Liver (tissue), 3 donors: ENCODE measurements at regions not wholly inside any gene's neighbourhood (a gene's known extent, or its start where the extent isn't known, plus 50 kb on each side); places are given as distances from the start of the nearest gene placed in this dataset.

ENCODE experiments used
- EGR1 ChIP-seq, 2 donors: IDR thresholded peaks; 2 replicates each; pipeline ENCODE4 v1.6.1; 2016 to 2018; ENCODE audit warnings: antibody characterized with exemption in 2 of 2, low read depth in 2 of 2
- GABPA ChIP-seq, 2 donors: IDR thresholded peaks in 1 of 2; conservative IDR thresholded peaks in 1 of 2; 2 replicates each; pipeline ENCODE4 v1.6.1; 2016; ENCODE audit warnings: antibody characterized with exemption in 2 of 2, mild to moderate bottlenecking in 1 of 2, moderate library complexity in 1 of 2
- HNF4G ChIP-seq: IDR thresholded peaks from 2 replicates; pipeline ENCODE4 v1.6.1; 2016; ENCODE audit warnings: antibody characterized with exemption
- JUND ChIP-seq, 2 donors: IDR thresholded peaks; 2 replicates each; pipeline ENCODE4 v1.6.1; 2016; ENCODE audit warnings: antibody characterized with exemption in 2 of 2
- RAD21 ChIP-seq, 2 donors: IDR thresholded peaks; 2 replicates each; pipeline ENCODE4 v1.6.1; 2016; ENCODE audit warnings: antibody characterized with exemption in 2 of 2, mild to moderate bottlenecking in 2 of 2
- RXRA ChIP-seq, 2 donors: IDR thresholded peaks; 2 replicates each; pipeline ENCODE4 v1.6.1; 2017 to 2018; ENCODE audit warnings: antibody characterized with exemption in 2 of 2, mild to moderate bottlenecking in 1 of 2
- SP1 ChIP-seq: IDR thresholded peaks from 2 replicates; pipeline ENCODE4 v1.6.1; 2018; ENCODE audit warnings: antibody characterized with exemption, mild to moderate bottlenecking
- TAF1 ChIP-seq: conservative IDR thresholded peaks from 2 replicates; pipeline ENCODE4 v1.6.1; 2016; ENCODE audit warnings: antibody characterized with exemption, mild to moderate bottlenecking
- YY1 ChIP-seq: IDR thresholded peaks from 2 replicates; pipeline ENCODE4 v1.6.1; 2016; ENCODE audit warnings: antibody characterized with exemption, mild to moderate bottlenecking
- TF ChIP-seq, protein P1 (sequence below): fragments of 150-350 bp; IDR thresholded peaks from 2 replicates; pipeline ENCODE4 v1.5.1; 2017; ENCODE audit warnings: improper control_type of control experiment, low read depth, low read length; ENCODE audit not compliant: missing input control
- TF ChIP-seq, protein P2 (sequence below): IDR thresholded peaks from 2 replicates; pipeline ENCODE4 v1.6.1; 2016; ENCODE audit warnings: antibody characterized with exemption
- TF ChIP-seq, protein P3 (sequence below): IDR thresholded peaks from 2 replicates; pipeline ENCODE4 v1.6.1; 2016; ENCODE audit warnings: antibody characterized with exemption, mild to moderate bottlenecking
- TF ChIP-seq, protein P4 (sequence below): IDR thresholded peaks from 2 replicates; pipeline ENCODE4 v1.6.1; 2016; ENCODE audit warnings: antibody characterized with exemption
- TF ChIP-seq, protein P5 (sequence below): IDR thresholded peaks from 2 replicates; pipeline ENCODE4 v1.6.1; 2016; ENCODE audit warnings: antibody characterized with exemption
- donor health status: healthy.
- donor health status: healthy.

DNA sequence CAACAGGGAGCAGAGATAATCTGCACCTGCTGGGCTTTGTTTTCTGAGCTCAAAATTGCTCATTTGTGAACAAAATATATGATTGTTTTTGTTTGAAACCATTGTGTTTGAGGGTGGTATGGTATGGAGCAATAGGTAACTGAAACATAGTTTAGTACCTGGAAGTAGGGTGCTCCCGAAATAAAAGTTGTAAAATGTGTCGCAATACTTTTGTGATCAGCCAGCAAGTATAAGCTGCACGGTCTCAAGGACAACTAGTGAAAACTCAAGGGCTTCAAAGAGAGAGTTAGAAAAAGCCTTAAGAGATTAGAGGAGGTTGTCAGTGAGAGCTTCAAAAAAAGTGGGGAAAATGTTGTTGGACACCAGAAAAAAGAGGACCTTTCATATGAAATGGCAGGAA is 579.8 kb upstream of the POU3F2 start:
- TF ChIP-seq, protein P1, sequence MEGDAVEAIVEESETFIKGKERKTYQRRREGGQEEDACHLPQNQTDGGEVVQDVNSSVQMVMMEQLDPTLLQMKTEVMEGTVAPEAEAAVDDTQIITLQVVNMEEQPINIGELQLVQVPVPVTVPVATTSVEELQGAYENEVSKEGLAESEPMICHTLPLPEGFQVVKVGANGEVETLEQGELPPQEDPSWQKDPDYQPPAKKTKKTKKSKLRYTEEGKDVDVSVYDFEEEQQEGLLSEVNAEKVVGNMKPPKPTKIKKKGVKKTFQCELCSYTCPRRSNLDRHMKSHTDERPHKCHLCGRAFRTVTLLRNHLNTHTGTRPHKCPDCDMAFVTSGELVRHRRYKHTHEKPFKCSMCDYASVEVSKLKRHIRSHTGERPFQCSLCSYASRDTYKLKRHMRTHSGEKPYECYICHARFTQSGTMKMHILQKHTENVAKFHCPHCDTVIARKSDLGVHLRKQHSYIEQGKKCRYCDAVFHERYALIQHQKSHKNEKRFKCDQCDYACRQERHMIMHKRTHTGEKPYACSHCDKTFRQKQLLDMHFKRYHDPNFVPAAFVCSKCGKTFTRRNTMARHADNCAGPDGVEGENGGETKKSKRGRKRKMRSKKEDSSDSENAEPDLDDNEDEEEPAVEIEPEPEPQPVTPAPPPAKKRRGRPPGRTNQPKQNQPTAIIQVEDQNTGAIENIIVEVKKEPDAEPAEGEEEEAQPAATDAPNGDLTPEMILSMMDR, result no peak
- TF ChIP-seq TAF1, result no peak
- no peak for TF ChIP-seq RAD21 (IDR thresholded peaks at IDR 0.05)
- TF ChIP-seq, protein P2, sequence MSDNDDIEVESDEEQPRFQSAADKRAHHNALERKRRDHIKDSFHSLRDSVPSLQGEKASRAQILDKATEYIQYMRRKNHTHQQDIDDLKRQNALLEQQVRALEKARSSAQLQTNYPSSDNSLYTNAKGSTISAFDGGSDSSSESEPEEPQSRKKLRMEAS, result no peak
- TF ChIP-seq, protein P3, sequence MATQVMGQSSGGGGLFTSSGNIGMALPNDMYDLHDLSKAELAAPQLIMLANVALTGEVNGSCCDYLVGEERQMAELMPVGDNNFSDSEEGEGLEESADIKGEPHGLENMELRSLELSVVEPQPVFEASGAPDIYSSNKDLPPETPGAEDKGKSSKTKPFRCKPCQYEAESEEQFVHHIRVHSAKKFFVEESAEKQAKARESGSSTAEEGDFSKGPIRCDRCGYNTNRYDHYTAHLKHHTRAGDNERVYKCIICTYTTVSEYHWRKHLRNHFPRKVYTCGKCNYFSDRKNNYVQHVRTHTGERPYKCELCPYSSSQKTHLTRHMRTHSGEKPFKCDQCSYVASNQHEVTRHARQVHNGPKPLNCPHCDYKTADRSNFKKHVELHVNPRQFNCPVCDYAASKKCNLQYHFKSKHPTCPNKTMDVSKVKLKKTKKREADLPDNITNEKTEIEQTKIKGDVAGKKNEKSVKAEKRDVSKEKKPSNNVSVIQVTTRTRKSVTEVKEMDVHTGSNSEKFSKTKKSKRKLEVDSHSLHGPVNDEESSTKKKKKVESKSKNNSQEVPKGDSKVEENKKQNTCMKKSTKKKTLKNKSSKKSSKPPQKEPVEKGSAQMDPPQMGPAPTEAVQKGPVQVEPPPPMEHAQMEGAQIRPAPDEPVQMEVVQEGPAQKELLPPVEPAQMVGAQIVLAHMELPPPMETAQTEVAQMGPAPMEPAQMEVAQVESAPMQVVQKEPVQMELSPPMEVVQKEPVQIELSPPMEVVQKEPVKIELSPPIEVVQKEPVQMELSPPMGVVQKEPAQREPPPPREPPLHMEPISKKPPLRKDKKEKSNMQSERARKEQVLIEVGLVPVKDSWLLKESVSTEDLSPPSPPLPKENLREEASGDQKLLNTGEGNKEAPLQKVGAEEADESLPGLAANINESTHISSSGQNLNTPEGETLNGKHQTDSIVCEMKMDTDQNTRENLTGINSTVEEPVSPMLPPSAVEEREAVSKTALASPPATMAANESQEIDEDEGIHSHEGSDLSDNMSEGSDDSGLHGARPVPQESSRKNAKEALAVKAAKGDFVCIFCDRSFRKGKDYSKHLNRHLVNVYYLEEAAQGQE, result no peak
- TF ChIP-seq HNF4G, result no peak
- TF ChIP-seq GABPA (IDR thresholded peaks at IDR 0.05 in 1 of 2, conservative IDR thresholded peaks at IDR 0.05 in 1 of 2), result no peak
- TF ChIP-seq, protein P4, sequence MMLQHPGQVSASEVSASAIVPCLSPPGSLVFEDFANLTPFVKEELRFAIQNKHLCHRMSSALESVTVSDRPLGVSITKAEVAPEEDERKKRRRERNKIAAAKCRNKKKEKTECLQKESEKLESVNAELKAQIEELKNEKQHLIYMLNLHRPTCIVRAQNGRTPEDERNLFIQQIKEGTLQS, result no peak
- TF ChIP-seq, protein P5, sequence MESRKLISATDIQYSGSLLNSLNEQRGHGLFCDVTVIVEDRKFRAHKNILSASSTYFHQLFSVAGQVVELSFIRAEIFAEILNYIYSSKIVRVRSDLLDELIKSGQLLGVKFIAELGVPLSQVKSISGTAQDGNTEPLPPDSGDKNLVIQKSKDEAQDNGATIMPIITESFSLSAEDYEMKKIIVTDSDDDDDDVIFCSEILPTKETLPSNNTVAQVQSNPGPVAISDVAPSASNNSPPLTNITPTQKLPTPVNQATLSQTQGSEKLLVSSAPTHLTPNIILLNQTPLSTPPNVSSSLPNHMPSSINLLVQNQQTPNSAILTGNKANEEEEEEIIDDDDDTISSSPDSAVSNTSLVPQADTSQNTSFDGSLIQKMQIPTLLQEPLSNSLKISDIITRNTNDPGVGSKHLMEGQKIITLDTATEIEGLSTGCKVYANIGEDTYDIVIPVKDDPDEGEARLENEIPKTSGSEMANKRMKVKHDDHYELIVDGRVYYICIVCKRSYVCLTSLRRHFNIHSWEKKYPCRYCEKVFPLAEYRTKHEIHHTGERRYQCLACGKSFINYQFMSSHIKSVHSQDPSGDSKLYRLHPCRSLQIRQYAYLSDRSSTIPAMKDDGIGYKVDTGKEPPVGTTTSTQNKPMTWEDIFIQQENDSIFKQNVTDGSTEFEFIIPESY, result no peak
- no peak for TF ChIP-seq EGR1 (IDR thresholded peaks at IDR 0.05; ENCODE audit: low read depth in 2 of 2)
- TF ChIP-seq RXRA (IDR thresholded peaks at IDR 0.05), result no peak
- no peak for TF ChIP-seq JUND (IDR thresholded peaks at IDR 0.05)
- TF ChIP-seq SP1, result no peak
- TF ChIP-seq YY1, result no peak
